ENCODE measurements at regions not wholly inside any gene's neighbourhood (a gene's known extent, or its start where the extent isn't known, plus 50 kb on each side); places are given as distances from the start of the nearest gene placed in this dataset.

DNA sequence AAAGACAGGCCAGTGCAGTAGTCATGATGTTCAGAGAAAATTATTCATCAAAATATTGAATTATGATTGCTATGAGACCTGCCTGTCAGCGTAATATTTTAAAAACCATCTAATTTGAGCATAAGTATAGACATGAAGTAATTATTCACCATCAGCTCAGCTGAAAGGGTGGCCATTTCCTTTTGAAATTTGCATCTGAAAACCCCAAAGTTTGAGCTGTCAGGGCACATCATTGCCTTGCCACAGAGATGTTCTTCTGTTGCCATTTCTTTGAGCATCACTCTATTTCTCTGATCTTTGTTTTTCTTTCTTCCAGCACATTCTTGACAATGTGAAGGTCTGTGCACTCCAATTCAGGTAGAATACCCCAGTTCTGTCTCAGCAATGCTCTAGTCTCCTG lies 147.5 kb upstream of the RHOBTB1 start:
- DNase-seq (ENCODE audit: low read depth), result no peak

DNA sequence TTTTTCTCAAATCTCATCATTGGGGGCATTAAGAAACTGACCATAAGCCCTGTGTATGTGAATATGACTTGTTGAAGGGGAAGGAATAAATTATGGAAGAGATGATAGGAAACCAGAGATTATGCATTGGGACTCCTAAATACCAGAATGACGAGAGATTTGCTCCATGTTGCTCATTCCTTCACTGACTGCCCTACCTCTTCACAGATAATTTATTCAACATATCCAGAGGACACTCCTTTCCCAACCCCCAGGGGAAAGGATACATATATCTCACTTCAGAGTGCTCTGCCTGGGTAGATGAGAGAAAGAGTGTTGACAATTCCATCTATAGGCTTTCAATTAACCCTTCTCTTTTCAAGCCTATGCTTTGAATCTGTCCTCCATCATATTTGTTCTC lies 145.3 kb upstream of the RHOBTB1 start:
- no peak for DNase-seq (ENCODE audit: low read depth)

DNA sequence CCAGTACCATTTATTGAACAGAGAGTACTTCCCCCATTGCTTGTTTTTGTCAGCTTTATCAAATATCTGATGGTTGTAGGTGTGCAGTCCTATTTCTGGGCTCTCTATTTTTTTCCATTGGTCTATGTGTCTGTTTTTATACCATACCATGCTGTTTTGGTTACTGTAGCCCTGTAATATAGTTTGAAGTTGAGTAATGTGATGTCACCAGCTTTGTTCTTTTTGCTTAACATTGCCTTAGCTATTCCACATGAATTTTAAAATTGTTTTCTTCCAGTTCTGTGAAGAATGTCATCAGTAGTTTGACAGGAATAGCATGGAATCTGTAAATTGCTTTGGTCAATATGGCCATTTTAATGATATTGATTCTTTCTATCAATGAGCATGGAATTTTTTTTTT lies 140.5 kb upstream of the RHOBTB1 start:
- DNase-seq (ENCODE audit: low read depth), result no peak

DNA sequence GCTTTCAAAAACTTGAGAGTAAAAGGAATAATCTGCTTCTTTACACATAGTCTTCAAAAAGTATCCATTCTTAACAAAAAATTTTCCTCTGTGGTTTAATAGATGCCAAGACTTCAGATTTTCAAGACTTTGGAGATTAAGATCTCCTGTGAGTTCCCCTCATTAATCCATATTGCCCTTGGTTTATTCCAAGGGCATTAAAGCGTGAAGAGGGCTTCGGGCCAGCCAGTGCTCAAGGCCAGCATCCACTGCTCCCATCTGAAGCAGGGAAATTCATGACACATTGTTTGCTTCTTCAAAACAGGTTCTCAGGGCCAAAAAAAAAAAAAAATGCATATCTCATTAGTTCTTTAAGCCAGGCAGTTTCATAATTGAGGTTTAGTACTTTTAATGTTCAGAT lies 137.3 kb upstream of the RHOBTB1 start:
- no peak for DNase-seq (ENCODE audit: low read depth)

DNA sequence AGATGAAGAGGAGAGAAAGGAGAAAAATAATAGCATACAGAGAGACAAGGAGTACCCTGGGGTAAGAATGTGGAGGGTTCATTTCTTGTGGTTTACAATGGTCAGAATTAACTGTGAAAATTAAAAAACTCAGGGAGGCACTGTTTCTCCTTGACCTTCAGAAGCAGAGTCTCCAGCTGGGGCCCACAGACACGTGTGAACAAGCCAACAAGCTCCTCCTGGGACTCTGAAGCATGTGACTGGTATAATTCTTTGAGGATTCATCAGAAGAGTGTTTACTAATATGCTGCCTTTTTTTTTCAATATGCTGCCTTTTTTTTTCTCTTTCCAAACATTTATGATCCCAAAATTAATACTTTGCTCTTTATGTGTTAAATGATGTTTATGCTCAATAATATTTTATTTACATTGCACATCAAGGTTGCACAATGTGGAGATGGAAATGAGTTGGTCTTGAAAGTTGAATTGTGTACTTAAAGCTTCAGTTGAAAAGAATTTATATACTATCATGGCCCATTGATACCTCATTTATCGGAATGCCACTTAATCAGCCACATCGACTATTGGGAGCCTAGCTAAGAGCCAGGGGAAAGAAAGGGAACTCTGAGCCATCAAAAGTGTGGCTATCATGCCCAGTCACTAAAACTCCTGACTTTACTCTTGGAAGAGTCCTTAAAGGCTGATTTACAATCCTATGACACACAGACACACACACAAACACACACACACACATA lies 134.7 kb upstream of the RHOBTB1 start:
- no peak for DNase-seq (ENCODE audit: low read depth)

DNA sequence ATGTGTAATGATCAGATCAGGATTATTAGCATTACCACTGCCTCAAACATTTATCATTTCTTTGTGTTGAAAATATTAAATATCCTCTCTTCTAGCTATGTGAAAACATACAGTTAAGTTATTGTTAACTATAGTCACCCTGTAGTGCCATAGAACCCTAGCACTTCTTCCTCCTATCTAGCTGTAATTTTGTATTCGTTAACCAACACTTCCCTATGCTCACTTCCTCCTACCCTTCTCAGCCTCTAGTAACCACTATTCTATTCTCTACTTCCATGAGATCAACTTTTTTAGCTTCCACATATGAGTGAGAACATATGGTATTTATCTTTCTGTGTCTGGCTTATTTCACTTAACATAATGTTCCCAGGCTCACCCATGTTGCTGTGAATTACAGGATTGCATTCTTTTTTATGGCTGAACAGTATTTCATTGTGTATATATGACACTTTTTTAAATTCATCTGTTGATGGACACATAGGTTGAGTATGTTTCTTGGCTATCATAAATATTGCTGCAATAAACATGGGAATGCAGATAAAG lies 132.7 kb upstream of the RHOBTB1 start:
- DNase-seq (ENCODE audit: low read depth), result no peak

DNA sequence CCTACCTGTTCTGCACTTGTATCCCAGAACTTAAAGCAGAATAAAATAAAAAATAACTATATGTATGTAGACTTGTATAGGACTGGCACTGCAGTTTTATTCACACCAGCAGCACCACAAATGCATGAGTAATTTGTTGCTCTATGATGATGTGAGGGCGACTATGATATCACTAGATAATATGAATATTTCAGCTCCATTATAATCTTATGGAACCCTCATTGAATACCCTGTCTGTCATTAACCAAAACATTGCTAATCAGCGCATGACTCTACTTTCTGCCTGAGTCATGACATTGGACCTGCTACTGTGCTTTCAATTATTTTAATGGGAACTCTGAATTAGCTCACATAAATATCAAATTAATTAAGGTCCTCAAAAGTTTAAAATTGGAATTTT lies 129.4 kb upstream of the RHOBTB1 start:
- DNase-seq (ENCODE audit: low read depth), result no peak

DNA sequence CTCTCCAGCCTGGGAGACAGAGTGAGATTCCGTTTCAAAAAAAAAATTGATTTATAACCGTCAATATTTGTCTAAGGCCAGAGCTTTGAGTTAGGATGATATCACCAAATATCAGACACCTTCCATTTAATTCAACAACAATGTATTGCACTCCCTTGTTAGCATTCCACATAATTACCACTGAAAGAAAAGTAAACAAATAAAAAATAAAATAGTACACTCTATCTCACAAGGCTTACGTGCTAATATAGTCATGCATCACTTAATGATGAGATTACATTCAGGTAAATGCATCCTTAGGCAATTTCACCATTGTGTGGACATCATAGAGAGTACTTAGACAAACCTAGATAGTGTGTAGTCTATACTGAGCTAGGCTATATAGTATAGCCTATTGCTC lies 127.6 kb upstream of the RHOBTB1 start:
- DNase-seq (ENCODE audit: low read depth), result no peak

DNA sequence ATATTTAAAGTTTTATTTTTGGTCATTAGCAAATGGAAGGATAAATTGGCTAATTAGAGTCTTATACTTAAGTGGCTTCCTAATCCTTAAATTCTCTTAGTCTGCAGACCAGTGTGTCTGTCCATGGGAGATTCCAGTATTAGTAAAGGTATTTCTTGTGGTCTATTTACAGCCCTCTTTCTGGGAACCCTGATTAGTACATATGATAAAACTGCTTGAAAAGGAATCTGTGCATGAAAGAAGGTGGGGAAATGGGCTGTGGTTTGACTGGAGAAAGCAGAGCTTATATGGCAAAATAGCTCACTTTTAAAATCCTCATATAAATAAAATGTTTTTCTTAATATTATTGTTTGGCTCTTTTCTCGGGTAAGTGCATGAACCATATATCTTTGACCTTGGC lies 124.5 kb upstream of the RHOBTB1 start:
- DNase-seq (ENCODE audit: low read depth), result no peak

DNA sequence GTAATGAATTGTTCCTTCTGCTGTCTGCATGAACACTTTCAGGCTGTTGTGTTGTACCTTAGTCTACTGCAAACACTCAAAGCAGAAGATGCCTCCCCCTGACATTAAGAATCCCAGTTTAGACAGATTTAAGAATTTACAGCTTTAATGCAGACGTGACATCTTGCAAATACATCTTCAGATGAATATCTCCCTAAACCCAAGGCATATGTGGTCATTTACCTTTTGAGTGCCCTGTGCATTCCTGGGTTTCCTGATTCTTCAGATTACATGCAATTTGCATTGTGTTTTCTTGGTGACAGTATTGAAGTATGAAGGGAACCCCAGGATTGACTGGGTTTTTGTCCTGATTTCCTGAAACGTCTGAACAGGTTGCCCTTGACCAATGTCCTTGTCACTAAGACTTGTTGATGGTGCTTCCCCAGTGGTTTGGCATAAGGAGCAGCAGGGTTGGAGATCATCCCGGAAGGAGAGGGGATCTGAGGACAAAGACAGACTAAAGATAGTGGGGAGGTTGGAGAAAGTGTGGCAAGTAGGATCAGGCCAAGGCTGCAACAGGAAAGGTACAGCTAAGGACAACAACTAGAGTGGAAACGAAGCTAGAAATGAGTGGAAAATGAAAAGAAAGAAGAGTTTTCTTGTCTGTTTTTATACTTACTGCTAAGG lies 123.8 kb upstream of the RHOBTB1 start:
- DNase-seq (ENCODE audit: low read depth), result no peak

DNA sequence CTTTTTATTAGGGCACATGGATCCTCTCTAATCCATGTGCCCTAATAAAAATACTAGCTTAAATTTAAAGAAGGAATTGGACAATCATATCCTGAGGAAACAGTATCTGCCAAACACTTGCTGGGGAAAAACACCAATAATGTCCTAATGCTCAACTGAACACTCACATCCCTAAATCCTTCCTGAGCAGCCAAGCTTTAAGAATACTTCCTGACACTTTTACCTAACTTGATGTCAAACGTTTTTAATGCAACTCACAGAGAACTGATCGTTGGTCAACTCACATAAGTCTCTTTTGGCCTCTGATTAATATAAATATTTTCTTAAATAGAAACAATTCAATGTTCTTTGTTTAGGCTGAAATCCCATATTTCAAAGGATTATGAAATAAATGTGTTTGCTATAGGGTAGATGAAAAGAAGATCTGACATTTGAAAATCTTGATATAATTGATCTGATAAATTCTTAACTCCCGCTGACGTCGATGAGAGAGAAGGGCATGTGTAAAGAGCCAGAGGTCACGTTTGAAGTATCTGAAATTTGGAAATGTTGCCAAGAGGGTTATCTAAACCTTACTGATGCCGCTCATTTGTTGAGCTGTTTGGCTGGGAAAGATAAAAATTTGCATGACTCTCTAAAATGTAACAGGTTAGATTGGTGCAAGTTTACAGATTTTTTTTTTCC lies 122.8 kb upstream of the RHOBTB1 start:
- DNase-seq (ENCODE audit: low read depth), result no peak

DNA sequence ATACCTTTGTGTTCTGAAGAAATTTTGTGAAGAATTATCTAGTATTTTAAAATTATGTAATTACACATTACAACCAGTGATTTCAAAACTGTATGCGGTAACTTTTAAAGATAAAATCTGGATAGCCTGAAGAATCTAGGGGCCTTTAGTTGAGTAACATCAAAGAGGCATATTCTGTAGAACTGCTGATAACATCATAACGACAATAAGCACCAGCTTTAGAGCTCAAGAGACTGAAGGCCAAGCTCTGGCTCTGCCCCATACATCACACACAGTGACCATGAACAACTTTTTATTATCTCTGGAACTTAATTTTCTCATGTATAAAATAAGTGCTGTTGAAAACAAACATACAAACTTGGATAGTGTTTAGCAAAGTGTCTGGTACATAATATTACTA lies 121.1 kb upstream of the RHOBTB1 start:
- no peak for DNase-seq (ENCODE audit: low read depth)

DNA sequence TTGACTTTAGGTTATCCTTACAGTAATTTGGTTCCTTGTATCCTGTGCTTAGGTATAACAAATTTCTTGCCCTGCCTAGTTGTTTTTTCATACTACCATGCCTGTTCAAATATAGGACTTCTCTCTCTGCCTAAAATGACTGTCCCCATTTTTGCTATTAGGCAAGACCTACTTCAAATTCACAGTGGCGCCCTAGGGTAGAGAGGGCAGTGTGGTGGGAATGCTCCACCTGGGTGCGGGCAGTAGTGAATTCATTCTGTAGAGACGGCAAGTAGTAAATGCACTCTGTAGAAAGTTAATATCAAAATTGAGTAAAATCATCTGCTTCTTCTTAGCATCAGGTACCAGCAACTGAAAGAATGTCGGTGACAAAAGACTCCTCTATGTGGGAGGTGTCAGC lies 120.4 kb upstream of the RHOBTB1 start:
- no peak for DNase-seq (ENCODE audit: low read depth)

DNA sequence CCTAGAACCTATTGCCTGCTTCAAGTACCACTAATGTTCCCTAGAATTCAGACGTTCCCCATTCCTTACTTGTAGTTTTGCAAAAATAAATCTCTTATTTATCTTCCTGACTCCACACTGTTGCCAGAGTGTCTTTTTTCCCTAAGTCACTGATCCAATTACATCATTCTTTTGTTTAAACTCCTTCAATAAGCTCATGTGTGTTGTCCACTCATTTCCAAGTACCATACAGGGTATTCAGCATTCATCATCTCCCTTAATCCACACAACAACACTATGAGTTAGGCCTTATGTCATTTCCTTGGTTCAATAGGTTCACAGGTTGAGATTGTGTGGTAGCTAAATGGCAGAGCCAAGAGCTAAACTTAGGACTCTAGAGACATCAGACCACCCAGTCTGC lies 119.9 kb upstream of the RHOBTB1 start:
- no peak for DNase-seq (ENCODE audit: low read depth)

DNA sequence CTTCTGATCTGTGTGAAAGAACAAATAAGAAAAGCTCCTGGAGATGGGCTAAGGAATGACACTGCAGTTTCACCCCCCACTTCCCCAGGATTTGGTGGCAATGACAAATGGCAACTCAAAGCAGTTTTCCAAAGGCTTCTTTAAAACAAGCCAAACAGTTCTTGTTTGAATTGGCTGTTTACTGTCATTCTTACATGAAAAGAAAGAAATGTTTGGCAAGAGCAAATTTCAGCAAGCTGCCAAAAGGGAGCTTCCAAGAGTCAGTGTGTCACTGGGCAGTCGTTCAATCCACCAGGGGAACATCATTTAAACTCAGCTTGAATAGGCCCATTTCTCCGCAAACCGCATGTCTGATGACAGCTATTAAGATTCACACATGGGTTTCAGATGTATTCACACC lies 119.0 kb upstream of the RHOBTB1 start:
- no peak for DNase-seq (ENCODE audit: low read depth)

DNA sequence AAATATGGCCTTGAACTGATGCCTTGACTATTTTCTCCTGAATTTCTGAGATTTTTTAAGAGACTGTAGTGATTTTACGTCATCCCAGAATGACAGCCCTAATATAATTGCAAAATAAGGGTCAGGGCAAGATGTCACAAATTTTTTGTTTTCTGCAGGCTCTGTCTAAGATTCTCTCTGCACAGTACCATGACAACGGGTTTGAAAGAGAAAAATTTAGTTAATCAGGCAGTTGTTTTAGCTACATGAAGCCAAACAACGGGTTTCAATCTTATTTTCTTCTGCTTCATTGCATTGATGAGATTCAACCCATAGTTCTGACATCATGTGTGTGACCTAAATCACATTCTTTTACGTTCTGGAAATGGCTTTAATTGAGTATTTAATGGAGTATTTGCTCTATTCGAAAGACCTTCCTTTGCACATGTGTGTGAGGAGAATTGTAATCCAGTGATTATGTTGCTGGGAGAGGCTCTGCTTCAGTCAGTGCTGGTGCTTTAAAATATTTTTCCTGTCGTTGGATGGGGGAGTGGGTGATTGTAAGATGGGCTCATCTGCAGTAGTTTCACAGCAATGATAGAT lies 118.0 kb upstream of the RHOBTB1 start:
- DNase-seq (ENCODE audit: low read depth), result no peak

DNA sequence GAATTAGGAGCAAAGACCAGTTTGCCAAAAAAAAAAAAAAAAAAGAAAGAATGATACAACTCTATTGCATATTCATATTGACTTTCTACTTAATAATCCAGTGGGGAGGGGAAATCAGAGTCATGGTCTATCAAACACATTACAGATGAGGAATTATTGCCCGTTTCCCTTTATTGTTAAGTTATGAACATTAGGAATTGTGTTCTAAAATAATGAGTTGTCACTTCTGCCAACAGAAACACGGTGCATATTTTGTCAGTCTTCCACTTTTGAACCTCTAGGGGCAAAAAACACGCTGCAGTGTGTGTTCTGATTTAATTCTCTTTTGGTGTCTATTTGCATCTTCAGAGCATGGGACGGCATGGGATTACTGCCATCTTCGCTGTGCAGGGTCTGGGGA lies 115.7 kb upstream of the RHOBTB1 start:
- no peak for DNase-seq (ENCODE audit: low read depth)

DNA sequence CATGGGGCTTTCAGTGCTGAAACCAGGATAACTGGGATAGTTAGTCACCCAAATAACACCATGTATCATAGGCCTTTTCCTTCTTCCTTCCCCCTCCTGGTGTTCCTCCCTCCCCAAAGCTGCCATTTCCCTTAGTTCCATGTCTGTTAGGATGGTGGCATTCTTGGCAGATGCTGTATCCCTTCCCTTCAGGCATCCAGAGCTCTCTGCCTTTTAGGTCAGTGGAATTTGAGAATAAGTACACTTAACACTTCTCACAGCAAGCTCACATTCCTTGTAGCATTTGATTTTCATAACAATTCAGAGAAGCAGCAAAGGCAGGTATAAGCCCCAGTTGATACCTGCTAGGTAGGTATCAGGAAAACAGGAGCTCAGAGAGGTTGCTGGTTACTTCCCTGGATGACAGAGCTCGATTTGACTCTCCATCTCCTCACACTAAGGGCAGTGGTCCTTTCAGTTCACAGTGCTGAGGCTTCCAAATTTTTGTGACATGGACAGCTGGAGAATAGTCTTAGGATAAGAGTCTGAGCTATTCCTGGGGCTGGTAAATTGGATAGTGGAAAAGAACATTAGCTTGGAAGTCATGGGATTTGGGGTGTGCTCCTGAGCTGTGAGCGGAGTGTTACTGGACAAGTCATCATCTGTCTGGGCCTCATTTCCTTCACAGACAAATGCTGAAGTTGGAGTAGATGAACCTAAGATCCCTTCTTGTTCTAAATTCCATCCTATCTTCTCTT lies 108.7 kb upstream of the RHOBTB1 start:
- no peak for DNase-seq (ENCODE audit: low read depth)

DNA sequence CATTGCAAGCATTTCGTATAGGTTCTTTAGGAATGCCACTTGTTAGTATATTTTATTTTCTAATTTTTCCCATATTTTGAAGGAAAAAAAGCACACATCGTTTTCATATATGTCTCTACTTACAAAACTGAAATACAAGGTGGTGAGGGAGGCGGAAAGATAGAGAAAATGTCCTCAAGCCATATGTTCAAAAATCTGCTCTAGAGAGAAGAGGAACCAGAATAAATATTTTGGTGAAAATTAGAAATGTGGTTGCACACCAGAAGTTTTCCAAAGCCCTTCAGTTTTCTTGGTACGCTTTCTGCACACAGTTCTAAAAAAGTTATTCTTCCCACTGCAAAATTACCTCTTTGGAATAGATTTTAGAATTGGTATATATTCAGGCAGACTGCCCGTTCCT lies 107.4 kb upstream of the RHOBTB1 start:
- DNase-seq (ENCODE audit: low read depth), result no peak

DNA sequence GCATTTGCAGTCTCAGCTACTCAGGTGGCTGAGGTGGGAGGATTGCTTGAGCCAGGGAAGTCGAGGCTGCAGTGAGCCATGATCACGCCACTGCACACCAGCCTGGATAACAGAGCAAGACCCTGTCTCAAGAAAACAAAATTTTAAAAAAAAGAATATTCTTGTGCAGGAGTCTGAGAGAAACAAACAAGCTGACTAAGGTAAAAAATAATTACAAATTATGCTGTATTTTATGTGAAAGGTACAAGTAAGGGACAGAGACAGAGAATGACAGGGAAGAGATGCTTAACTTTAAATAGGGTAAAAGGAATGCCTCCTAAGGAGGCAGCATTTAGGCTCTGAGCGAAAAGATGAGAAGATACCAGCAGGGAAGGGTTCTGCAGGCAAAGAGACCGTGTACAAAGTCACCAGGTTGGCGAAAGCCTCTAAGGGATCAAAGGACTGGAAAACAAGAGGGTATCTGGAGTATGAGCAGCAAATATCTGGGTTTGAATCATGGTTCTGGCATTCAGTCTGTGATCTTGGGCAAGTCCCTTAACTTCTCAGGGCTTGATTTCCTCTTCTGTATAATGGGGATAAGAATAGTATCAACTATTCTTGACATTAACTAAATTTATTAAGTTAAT lies 106.2 kb upstream of the RHOBTB1 start:
- no peak for DNase-seq (ENCODE audit: low read depth)

DNA sequence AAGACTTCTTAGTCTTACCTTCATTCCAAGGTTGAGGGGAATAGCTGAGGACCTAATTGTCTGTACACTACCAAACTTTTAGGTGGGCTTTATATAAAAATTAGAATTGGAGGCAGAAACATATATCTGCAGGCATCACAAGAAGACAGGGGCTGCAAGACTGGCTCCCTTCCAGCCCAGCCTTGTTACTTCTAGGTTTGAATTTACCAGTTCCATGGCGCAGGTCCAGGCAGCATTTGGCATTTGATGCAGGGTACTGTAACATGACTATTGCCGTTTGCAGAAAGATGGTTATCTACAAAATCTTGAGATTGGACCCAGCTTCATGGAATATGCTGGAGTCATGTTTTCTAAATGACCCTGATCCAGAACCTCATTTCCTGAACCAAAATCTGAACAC lies 105.4 kb upstream of the RHOBTB1 start:
- no peak for DNase-seq (ENCODE audit: low read depth)

Data from ELR (cell line).